Esophagus muscularis mucosa (tissue), 4 donors: ENCODE measurements at regions not wholly inside any gene's neighbourhood (a gene's known extent, or its start where the extent isn't known, plus 50 kb on each side); places are given as distances from the start of the nearest gene placed in this dataset.

ENCODE experiments used
- DNase-seq: peaks from one replicate; pipeline ENCODE4 v3.0.0-alpha.2; 2017; ENCODE audit errors: extremely low spot score
- H3K27ac ChIP-seq, 4 donors: fragments of 200-600 bp; sonication (generic); replicated peaks in 1 of 4; 1 replicate in 3 of 4; 2 replicates in 1 of 4; pipeline ENCODE4 v1.5.1; 2016 to 2019; ENCODE audit warnings: mild to moderate bottlenecking in 1 of 4
- H3K27me3 ChIP-seq, 4 donors: fragments of 200-600 bp; sonication (generic); one replicate each; pipeline versions ENCODE4 v1.5.1 to v1.6.0; 2016 to 2019
- H3K36me3 ChIP-seq, 4 donors: fragments of 200-600 bp; sonication (generic); one replicate each; pipeline ENCODE4 v1.5.1; 2016 to 2019
- H3K4me1 ChIP-seq, 4 donors: fragments of 200-600 bp; sonication (generic); one replicate each; pipeline ENCODE4 v1.5.1; 2016 to 2019
- H3K4me3 ChIP-seq, 4 donors: fragments of 200-600 bp; sonication (generic); 1 replicate in 2 of 4; 2 replicates in 2 of 4; pipeline ENCODE4 v1.5.1; 2016 to 2019; ENCODE audit warnings: mild to moderate bottlenecking in 4 of 4, moderate library complexity in 1 of 4
- H3K9me3 ChIP-seq, 4 donors: fragments of 200-600 bp; sonication (generic); 1 replicate in 3 of 4; 2 replicates in 1 of 4; pipeline ENCODE4 v1.5.1; 2016 to 2019
- CTCF ChIP-seq, 3 experiments: fragments of 200-600 bp in 2 of 3; fragments of 450-650 bp in 1 of 3; sonication (generic) in 2 of 3; IDR thresholded peaks; one replicate each; pipeline ENCODE4 v1.5.1; 2017 to 2019; ENCODE audit warnings: antibody characterized with exemption in 3 of 3, mild to moderate bottlenecking in 2 of 3, moderate library complexity in 1 of 3
- EP300 ChIP-seq: sonication (generic); formaldehyde crosslinking; IDR thresholded peaks from one replicate; pipeline ENCODE4 v1.6.1; 2017; ENCODE audit warnings: antibody characterized with exemption
- POLR2A ChIP-seq: fragments of 450-650 bp; IDR thresholded peaks from one replicate; pipeline ENCODE4 v1.6.1; 2017; ENCODE audit warnings: antibody characterized with exemption, moderate library complexity, mild to moderate bottlenecking, low read depth
- POLR2AphosphoS5 ChIP-seq, 2 donors: sonication (generic); formaldehyde crosslinking; IDR thresholded peaks; one replicate each; pipeline ENCODE4 v1.6.1; 2017; ENCODE audit warnings: antibody characterized with exemption in 2 of 2
- WGBS: methylation state at CpG from one replicate; pipeline ENCODE4 v1.1.5; 2018; 5-methylcytosine and 5-hydroxymethylcytosine counted together
- intact Hi-C: fragments of 100-400 bp; cut with DNase I; formaldehyde crosslinking; loops from one replicate; pipeline ENCODE4 v1.15.1; 2023

DNA sequence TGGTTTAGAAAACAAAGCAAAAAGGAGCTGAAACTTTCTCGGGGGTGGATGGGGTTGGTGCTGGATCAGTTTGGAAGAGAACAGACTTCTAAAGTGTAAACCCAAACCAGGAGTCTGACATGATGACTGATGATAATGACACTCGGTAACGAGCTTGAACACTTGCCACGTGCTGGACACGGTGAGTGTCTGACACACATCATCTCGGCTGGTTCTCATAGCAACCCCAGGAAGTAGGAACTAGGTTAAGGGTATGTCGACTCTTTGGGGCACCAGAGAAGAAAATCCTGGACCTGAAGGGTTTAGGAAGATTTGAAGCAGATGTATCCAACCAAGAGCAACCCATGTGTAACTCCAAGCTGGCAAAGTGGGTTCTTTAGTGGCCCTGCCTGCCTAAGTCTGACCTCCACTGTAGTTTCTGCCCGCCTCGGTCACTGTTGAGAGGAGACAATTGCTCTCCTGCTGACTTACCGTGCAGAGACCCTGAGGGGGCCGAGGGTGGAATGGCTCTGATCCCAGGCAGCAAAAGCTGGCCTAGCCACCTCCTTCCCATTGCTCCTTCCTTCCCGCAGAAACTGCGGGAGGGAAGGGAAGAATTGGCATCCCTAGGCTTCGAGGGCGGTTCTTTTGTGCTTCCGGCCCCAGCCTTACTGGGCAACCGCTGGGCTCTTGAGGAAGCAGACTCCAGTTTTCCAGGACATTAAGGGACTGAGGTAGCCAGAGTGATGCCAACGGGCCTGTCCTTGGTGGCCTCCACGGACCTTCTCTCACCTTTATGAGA lies 156.0 kb downstream of the TOMM20 start:
- DNase-seq, result no peak
- no peaks in the 10 kb centered on the region for H3K27me3 ChIP-seq
- intact Hi-C loops, result no loop called here

GRCh38 chr1:234971586-234972297 lies 156.9 kb downstream of the TOMM20 start:
- H3K4me1 ChIP-seq, result peaks cover 31 to 61% (median 56%) of the 10 kb centered on the region in 4 donors
- H3K27ac ChIP-seq, result peak overlapping the region; percentile 92 to 95 (median 94)
- no peak for TF ChIP-seq CTCF (IDR thresholded peaks at IDR 0.05)
- no peak for TF ChIP-seq EP300
- no peak for TF ChIP-seq POLR2A
- no peak for TF ChIP-seq POLR2AphosphoS5 (IDR thresholded peaks at IDR 0.05)
- no peaks in the 10 kb centered on the region for H3K27me3 ChIP-seq
- 71% methylated on average over 9 of the region's 9 CpGs for WGBS
- H3K4me3 ChIP-seq, result no peak overlapping the region
- no peaks in the 10 kb centered on the region for H3K9me3 ChIP-seq
- intact Hi-C loops, result no loop called here
- H3K36me3 ChIP-seq, result no peaks in the 10 kb centered on the region
- DNase-seq, result no peak

More for the DNA sequence above, 156.0 kb downstream of the TOMM20 start:
- H3K4me1 ChIP-seq, result peaks cover 34 to 66% (median 61%) of the 10 kb centered on the region in 4 donors
- no peak overlapping the region for H3K4me3 ChIP-seq
- no peaks in the 10 kb centered on the region for H3K36me3 ChIP-seq
- 64% methylated on average over 14 of the region's 19 CpGs for WGBS
- TF ChIP-seq CTCF (IDR thresholded peaks at IDR 0.05) (no peak), POLR2AphosphoS5 (IDR thresholded peaks at IDR 0.05) (no peak), EP300 (no peak), POLR2A (no peak)
- H3K9me3 ChIP-seq, result no peaks in the 10 kb centered on the region
- H3K27ac ChIP-seq, result peak overlapping the region; percentile 92 to 95 (median 94)

DNA sequence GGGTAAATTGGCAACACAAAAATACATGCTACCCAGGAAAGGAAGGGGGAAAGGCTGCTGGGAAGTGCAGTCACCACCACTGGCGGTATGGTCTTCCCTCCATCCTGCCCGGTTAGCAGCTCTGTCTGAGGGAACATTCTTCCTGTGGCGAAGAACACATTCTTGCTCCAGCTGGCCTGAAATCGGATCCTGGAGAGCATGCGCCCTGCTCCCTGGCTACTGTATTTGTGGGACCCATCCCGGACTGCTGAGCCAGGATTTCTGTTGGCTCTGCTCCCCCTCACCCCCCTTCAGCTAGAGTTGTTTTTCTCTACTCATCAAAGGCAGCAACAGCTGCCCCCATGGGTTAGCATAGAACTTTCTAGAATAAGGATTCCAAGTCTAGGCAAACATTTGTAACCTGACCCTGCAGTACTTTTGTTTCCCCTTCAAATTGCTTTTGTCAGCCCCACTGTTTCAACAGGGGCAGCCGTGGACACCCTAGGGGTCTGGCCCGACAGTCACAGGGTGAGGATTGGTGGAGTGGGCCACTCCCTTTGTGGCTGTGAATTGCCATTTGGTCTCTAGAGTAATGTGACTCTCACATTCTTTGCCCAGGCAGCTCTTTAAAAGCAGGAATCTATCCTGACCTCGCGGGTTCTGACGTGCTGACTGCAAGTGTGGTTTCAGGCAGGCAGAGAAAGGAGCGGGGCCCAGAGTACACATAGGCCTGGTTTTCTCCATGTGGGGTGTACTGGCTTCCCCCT lies 157.7 kb downstream of the TOMM20 start:
- Histone ChIP-seq H3K4me3 (peak overlapping the region in 3 of 4 donors; percentile 52 to 56 (median 53)), H3K27ac (peak overlapping the region; percentile 92 to 95 (median 94)), H3K9me3 (no peaks in the 10 kb centered on the region), H3K27me3 (no peaks in the 10 kb centered on the region), H3K4me1 (peaks cover 31 to 58% (median 52%) of the 10 kb centered on the region in 4 donors), H3K36me3 (no peaks in the 10 kb centered on the region)
- DNase-seq, result no peak
- intact Hi-C loops, result no loop called here
- no peak for TF ChIP-seq CTCF (IDR thresholded peaks at IDR 0.05)
- no peak for TF ChIP-seq POLR2A
- peak; percentile 70 for TF ChIP-seq EP300
- TF ChIP-seq POLR2AphosphoS5 (IDR thresholded peaks at IDR 0.05), result peak; percentile 87 to 88
- 36% methylated on average over 12 of the region's 12 CpGs for WGBS

GRCh38 chr1:234970401-234970730 lies 158.3 kb downstream of the TOMM20 start:
- H3K9me3 ChIP-seq, result no peaks in the 10 kb centered on the region
- peak overlapping the region; percentile 48 to 56 (median 52) for H3K4me3 ChIP-seq
- peaks cover 31 to 58% (median 53%) of the 10 kb centered on the region in 4 donors for H3K4me1 ChIP-seq
- H3K27me3 ChIP-seq, result no peaks in the 10 kb centered on the region
- WGBS, result 9% methylated on average over 4 of the region's 4 CpGs
- H3K27ac ChIP-seq, result peak overlapping the region; percentile 92 to 95 (median 94)
- no peak for DNase-seq
- TF ChIP-seq POLR2AphosphoS5 (IDR thresholded peaks at IDR 0.05) (no peak), EP300 (no peak), POLR2A (no peak), CTCF (IDR thresholded peaks at IDR 0.05) (no peak)
- intact Hi-C loops, result no loop called here
- H3K36me3 ChIP-seq, result no peaks in the 10 kb centered on the region
